Spleen (tissue), 7 donors: ENCODE measurements at regions not wholly inside any gene's neighbourhood (a gene's known extent, or its start where the extent isn't known, plus 50 kb on each side); places are given as distances from the start of the nearest gene placed in this dataset.

Source experiments
- CTCF ChIP-seq, 11 experiments: fragments of 200-600 bp in 7 of 11; fragments of 450-650 bp in 4 of 11; sonication (generic) in 4 of 11; IDR thresholded peaks in 8 of 11; conservative IDR thresholded peaks in 3 of 11; 1 replicate in 7 of 11; 2 replicates in 4 of 11; pipeline versions ENCODE4 v1.4.0 to v1.8.0; 2016 to 2021; ENCODE audit warnings: antibody characterized with exemption in 11 of 11, inconsistent platforms in 4 of 11, mild to moderate bottlenecking in 1 of 11
- POLR2A ChIP-seq, 3 donors: fragments of 450-650 bp; IDR thresholded peaks; one replicate each; pipeline ENCODE4 v1.5.1; 2017; ENCODE audit warnings: antibody characterized with exemption in 3 of 3, mild to moderate bottlenecking in 1 of 3
- POLR2AphosphoS5 ChIP-seq, 3 donors: sonication (generic); formaldehyde crosslinking; IDR thresholded peaks; one replicate each; pipeline ENCODE4 v1.5.1; 2017; ENCODE audit warnings: antibody characterized with exemption in 3 of 3
- donor health status: DM: no; HTN: no; CAD: no; lungs with moderate emphysema.
- donor health status: DM: no; HTN: no; CAD: no.
- donor health status: DM: no; HTN: no; CAD: no.

- TF ChIP-seq CTCF (IDR thresholded peaks at IDR 0.05 in 8 of 11, conservative IDR thresholded peaks at IDR 0.05 in 3 of 11), result no peak
- TF ChIP-seq POLR2A (IDR thresholded peaks at IDR 0.05), result no peak
- TF ChIP-seq POLR2AphosphoS5 (IDR thresholded peaks at IDR 0.05), result no peak
These were observed 482.8 kb upstream of the SULF2 start for GRCh38 chr20:48267860-48268633.
